ENCODE measurements at regions not wholly inside any gene's neighbourhood (a gene's known extent, or its start where the extent isn't known, plus 50 kb on each side); places are given as distances from the start of the nearest gene placed in this dataset.

- DNase-seq (ENCODE audit: extremely low read depth in 1 of 4, low spot score in 3 of 4) (no peak), ATAC-seq (no peak), FAIRE-seq (no peak)
- Histone ChIP-seq H3K4me2 (ENCODE audit: insufficient read depth, low read length) (no peak overlapping the region), H3K27me3 (ENCODE audit: control insufficient read depth in 2 of 2, insufficient read depth in 2 of 2, low read length in 2 of 2) (peaks cover 0 to 12% of the 10 kb centered on the region in 2 experiments; a peak in 2 of 5 replicates), H3K9ac (ENCODE audit: insufficient read depth in 1 of 2, low read depth in 2 of 2, low read length in 2 of 2) (no peak overlapping the region), H3K9me1 (ENCODE audit: control insufficient read depth, insufficient read depth, low read length) (no peaks in the 10 kb centered on the region), H3K4me1 (replicated peaks in 1 of 2; ENCODE audit: control insufficient read depth in 2 of 2, insufficient read depth in 2 of 2, low read length in 2 of 2) (no peaks in the 10 kb centered on the region), H4K20me1 (replicated peaks; ENCODE audit: control insufficient read depth, insufficient read depth, low read length) (no peaks in the 10 kb centered on the region), H3K9me3 (replicated peaks; ENCODE audit: control insufficient read depth, insufficient read depth, low read depth, low read length) (no peaks in the 10 kb centered on the region), H3K79me2 (ENCODE audit: control insufficient read depth, insufficient read depth, low read length) (no peaks in the 10 kb centered on the region), H3K36me3 (ENCODE audit: control insufficient read depth, insufficient read depth, low read length) (no peaks in the 10 kb centered on the region), H2AFZ (ENCODE audit: low read depth, low read length) (no peak overlapping the region), H3K27ac (ENCODE audit: extremely low read depth, low read depth, low read length) (no peak overlapping the region), H3K4me3 (no peak overlapping the region)
- intact Hi-C loops (cut with micrococcal nuclease) (loop anchor here (10.0 kb wide), 1 partner anchor 530 kb away; no protein-coding TSS in a partner anchor), in situ Hi-C loops (cut with MboI) (no loop called here)
- CTCF ChIA-PET (ENCODE audit: low intra/inter-chr PET ratio): no interaction called here
- 0% methylated on average over 6 of the region's 7 CpGs for whole genome bisulfite sequencing (ENCODE audit: insufficient coverage, low coverage, missing lambda C conversion rate)
- POLR2A ChIA-PET: no interaction called here
- no TSS peak for BruUV-seq (replicated peaks)
- TF ChIP-seq, protein P1, sequence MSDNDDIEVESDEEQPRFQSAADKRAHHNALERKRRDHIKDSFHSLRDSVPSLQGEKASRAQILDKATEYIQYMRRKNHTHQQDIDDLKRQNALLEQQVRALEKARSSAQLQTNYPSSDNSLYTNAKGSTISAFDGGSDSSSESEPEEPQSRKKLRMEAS (CRISPR knock-in tag; IDR thresholded peaks at IDR 0.05): no peak
- TF ChIP-seq ZNF174 (CRISPR knock-in tag; IDR thresholded peaks at IDR 0.05) (no peak), CBFB (CRISPR knock-in tag; IDR thresholded peaks at IDR 0.05) (no peak), ETV5 (CRISPR knock-in tag; IDR thresholded peaks at IDR 0.05; ENCODE audit: low read depth) (no peak), PTTG1 (tag; IDR thresholded peaks at IDR 0.05; ENCODE audit: low read depth) (no peak), ZNF740 (CRISPR knock-in tag; IDR thresholded peaks at IDR 0.05) (no peak), ZNF740 (tag; IDR thresholded peaks at IDR 0.05) (no peak), TSC22D4 (tag; IDR thresholded peaks at IDR 0.05) (no peak), CBFA2T3 (IDR thresholded peaks at IDR 0.05) (no peak), ZNF24 (IDR thresholded peaks at IDR 0.05) (no peak), BDP1 (IDR thresholded peaks at IDR 0.05; ENCODE audit: insufficient read depth, insufficient read length) (no peak), HNRNPLL (IDR thresholded peaks at IDR 0.05; ENCODE audit: low read depth, low read length, poor library complexity, severe bottlenecking) (no peak)
- TF ChIP-seq, protein P2, sequence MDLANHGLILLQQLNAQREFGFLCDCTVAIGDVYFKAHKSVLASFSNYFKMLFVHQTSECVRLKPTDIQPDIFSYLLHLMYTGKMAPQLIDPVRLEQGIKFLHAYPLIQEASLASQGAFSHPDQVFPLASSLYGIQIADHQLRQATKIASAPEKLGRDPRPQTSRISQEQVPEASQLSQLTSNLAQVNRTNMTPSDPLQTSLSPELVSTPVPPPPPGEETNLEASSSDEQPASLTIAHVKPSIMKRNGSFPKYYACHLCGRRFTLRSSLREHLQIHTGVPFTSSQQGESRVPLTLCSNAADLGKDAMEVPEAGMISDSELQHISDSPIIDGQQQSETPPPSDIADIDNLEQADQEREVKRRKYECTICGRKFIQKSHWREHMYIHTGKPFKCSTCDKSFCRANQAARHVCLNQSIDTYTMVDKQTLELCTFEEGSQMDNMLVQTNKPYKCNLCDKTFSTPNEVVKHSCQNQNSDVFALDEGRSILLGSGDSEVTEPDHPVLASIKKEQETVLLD (IDR thresholded peaks at IDR 0.05): no peak
- TF ChIP-seq, protein P3, sequence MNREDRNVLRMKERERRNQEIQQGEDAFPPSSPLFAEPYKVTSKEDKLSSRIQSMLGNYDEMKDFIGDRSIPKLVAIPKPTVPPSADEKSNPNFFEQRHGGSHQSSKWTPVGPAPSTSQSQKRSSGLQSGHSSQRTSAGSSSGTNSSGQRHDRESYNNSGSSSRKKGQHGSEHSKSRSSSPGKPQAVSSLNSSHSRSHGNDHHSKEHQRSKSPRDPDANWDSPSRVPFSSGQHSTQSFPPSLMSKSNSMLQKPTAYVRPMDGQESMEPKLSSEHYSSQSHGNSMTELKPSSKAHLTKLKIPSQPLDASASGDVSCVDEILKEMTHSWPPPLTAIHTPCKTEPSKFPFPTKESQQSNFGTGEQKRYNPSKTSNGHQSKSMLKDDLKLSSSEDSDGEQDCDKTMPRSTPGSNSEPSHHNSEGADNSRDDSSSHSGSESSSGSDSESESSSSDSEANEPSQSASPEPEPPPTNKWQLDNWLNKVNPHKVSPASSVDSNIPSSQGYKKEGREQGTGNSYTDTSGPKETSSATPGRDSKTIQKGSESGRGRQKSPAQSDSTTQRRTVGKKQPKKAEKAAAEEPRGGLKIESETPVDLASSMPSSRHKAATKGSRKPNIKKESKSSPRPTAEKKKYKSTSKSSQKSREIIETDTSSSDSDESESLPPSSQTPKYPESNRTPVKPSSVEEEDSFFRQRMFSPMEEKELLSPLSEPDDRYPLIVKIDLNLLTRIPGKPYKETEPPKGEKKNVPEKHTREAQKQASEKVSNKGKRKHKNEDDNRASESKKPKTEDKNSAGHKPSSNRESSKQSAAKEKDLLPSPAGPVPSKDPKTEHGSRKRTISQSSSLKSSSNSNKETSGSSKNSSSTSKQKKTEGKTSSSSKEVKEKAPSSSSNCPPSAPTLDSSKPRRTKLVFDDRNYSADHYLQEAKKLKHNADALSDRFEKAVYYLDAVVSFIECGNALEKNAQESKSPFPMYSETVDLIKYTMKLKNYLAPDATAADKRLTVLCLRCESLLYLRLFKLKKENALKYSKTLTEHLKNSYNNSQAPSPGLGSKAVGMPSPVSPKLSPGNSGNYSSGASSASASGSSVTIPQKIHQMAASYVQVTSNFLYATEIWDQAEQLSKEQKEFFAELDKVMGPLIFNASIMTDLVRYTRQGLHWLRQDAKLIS (CRISPR knock-in tag; IDR thresholded peaks at IDR 0.05): no peak
- TF ChIP-seq, protein P4, sequence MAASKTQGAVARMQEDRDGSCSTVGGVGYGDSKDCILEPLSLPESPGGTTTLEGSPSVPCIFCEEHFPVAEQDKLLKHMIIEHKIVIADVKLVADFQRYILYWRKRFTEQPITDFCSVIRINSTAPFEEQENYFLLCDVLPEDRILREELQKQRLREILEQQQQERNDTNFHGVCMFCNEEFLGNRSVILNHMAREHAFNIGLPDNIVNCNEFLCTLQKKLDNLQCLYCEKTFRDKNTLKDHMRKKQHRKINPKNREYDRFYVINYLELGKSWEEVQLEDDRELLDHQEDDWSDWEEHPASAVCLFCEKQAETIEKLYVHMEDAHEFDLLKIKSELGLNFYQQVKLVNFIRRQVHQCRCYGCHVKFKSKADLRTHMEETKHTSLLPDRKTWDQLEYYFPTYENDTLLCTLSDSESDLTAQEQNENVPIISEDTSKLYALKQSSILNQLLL (CRISPR knock-in tag; IDR thresholded peaks at IDR 0.05; ENCODE audit: borderline replicate concordance): no peak
These were observed 85.0 kb upstream of the SEC11C start for GRCh38 chr18:59054496-59055287.
